ENCODE measurements at regions not wholly inside any gene's neighbourhood (a gene's known extent, or its start where the extent isn't known, plus 50 kb on each side); places are given as distances from the start of the nearest gene placed in this dataset.

DNA sequence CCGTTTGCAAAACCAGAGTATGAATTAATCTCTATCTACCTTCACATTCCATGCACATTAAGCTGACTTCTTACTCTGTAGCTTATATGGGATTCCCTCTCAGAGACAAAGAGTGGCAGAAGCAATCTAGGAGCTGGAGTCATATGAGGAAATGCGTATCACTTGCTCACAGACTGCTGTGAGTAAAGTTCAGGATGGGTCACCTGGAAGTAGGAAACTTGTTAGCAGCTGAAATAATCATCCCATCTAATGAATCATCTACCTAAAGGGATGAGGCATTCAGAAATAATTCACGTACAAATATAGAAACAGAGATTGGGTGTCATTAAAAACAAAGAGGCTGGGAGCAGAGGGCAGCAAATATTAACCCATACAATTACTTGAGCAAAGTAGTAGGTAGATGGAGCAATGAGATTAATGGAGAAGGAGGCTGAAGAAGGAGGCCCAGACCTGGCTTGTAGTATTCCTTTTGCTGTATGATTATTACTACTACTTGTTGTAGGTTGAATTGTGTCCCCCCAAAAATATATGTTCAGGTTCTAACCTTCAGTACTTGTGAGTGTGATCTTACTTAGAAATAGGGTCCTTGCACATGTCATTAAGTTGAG is 866.3 kb downstream of the ROBO2 start:
- H2BK20ac ChIP-seq (ENCODE audit: low read depth, low read length, poor library complexity, severe bottlenecking) = no peak overlapping the region
- no peaks in the 10 kb centered on the region for H3K79me2 ChIP-seq (ENCODE audit: insufficient read depth, low read length)
- no peak overlapping the region for H2AFZ ChIP-seq (ENCODE audit: low read length)
- H3K4ac ChIP-seq (ENCODE audit: low read depth, low read length) = no peak overlapping the region
- H3K27ac ChIP-seq (ENCODE audit: insufficient read length, low read depth, low read length) = no peak overlapping the region
- no peaks in the 10 kb centered on the region for H4K20me1 ChIP-seq (ENCODE audit: control insufficient read depth, insufficient read depth, insufficient read length)
- H3K23ac ChIP-seq (ENCODE audit: insufficient read length, low read depth, low read length) = no peak overlapping the region
- no peak overlapping the region for H2BK5ac ChIP-seq (ENCODE audit: insufficient read length, low read length)
- H3K4me1 Mint-ChIP-seq = no peaks in the 10 kb centered on the region
- H3K56ac ChIP-seq (ENCODE audit: insufficient read length, low read depth, low read length) = no peak overlapping the region
- no peaks in the 10 kb centered on the region for H3K79me1 ChIP-seq (ENCODE audit: insufficient read depth, low read depth, low read length, poor library complexity, severe bottlenecking)
- no peak overlapping the region for H3T11ph ChIP-seq (ENCODE audit: low read length)
- H2AK5ac ChIP-seq (ENCODE audit: insufficient read length, low read length) = no peak overlapping the region
- H4K91ac ChIP-seq (ENCODE audit: insufficient read length, low read depth, low read length) = no peak overlapping the region
- peaks cover 0 to 2% (median 0%) of the 10 kb centered on the region in 3 experiments; a peak in 1 of 7 replicates for H3K36me3 Mint-ChIP-seq (ENCODE audit: insufficient read depth in 1 of 3, low read depth in 3 of 3)
- no peak overlapping the region for H2BK12ac ChIP-seq (ENCODE audit: insufficient read length, low read depth, low read length)
- H2BK15ac ChIP-seq (ENCODE audit: low read depth, low read length) = no peak overlapping the region
- no peak overlapping the region for H3K4me2 ChIP-seq (ENCODE audit: insufficient read depth, insufficient read length, low read length)
- no peak overlapping the region for H3K4me3 Mint-ChIP-seq
- no CpG with 5 or more reads among the region's 3 CpGs for WGBS (ENCODE audit: extremely low coverage, insufficient read length, low lambda C conversion rate)
- no peaks in the 10 kb centered on the region for H3K27me3 Mint-ChIP-seq (ENCODE audit: low read depth)
- no peak overlapping the region for H4K5ac ChIP-seq (ENCODE audit: insufficient read length, low read depth, low read length)
- no peak overlapping the region for H3K14ac ChIP-seq (ENCODE audit: insufficient read depth, low read length)
- no peaks in the 10 kb centered on the region for H3K9me3 Mint-ChIP-seq
- H3K18ac ChIP-seq (ENCODE audit: insufficient read length, low read depth, low read length) = no peak overlapping the region
- no peak overlapping the region for H4K8ac ChIP-seq (replicated peaks; ENCODE audit: insufficient read length, low read depth, low read length)
- no peaks in the 10 kb centered on the region for H3K9me3 ChIP-seq (ENCODE audit: control insufficient read depth, low read depth, low read length)
- H3K27me3 ChIP-seq (ENCODE audit: insufficient read depth, low read length) = no peaks in the 10 kb centered on the region
- no peak overlapping the region; a peak in 1 of 7 replicates for H3K27ac Mint-ChIP-seq
- no peaks in the 10 kb centered on the region for H3K4me1 ChIP-seq (ENCODE audit: insufficient read depth, low read length)
- no peak overlapping the region for H2BK120ac ChIP-seq (ENCODE audit: low read depth, low read length, poor library complexity, severe bottlenecking)
- no peaks in the 10 kb centered on the region for H3K23me2 ChIP-seq (ENCODE audit: insufficient read length, low read depth, low read length, poor library complexity, severe bottlenecking)
- TF ChIP-seq, protein P1, sequence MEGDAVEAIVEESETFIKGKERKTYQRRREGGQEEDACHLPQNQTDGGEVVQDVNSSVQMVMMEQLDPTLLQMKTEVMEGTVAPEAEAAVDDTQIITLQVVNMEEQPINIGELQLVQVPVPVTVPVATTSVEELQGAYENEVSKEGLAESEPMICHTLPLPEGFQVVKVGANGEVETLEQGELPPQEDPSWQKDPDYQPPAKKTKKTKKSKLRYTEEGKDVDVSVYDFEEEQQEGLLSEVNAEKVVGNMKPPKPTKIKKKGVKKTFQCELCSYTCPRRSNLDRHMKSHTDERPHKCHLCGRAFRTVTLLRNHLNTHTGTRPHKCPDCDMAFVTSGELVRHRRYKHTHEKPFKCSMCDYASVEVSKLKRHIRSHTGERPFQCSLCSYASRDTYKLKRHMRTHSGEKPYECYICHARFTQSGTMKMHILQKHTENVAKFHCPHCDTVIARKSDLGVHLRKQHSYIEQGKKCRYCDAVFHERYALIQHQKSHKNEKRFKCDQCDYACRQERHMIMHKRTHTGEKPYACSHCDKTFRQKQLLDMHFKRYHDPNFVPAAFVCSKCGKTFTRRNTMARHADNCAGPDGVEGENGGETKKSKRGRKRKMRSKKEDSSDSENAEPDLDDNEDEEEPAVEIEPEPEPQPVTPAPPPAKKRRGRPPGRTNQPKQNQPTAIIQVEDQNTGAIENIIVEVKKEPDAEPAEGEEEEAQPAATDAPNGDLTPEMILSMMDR (conservative IDR thresholded peaks at IDR 0.05) = no peak
- H3K9ac ChIP-seq (ENCODE audit: extremely low read depth, insufficient read length, low read length) = no peak overlapping the region
- DNase-seq = no peak
